Kidney (tissue), 13 donors: ENCODE measurements at regions not wholly inside any gene's neighbourhood (a gene's known extent, or its start where the extent isn't known, plus 50 kb on each side); places are given as distances from the start of the nearest gene placed in this dataset.

Experiments
- DNase-seq, 5 donors: peaks; one replicate each; pipeline ENCODE4 v3.0.0-alpha.2; 2013 to 2020
- FAIRE-seq: peaks from 2 replicates; lab custom pipeline; 2012; peaks lifted over from hg19 to GRCh38; lab: Jason Lieb, UNC
- H3K27ac ChIP-seq, 2 donors: one replicate each; pipeline ENCODE4 v1.7.0; 2013; ENCODE audit warnings: low read depth in 2 of 2, low read length in 2 of 2, inconsistent platforms in 1 of 2
- H3K27me3 ChIP-seq: one replicate; pipeline ENCODE4 v1.7.1; 2013; ENCODE audit warnings: low read length, inconsistent platforms; ENCODE audit not compliant: control insufficient read depth, insufficient read depth
- H3K36me3 ChIP-seq, 3 donors: one replicate each; pipeline versions ENCODE4 v1.7.0 to v1.7.1; 2013; ENCODE audit warnings: low read length in 3 of 3, control low read depth in 1 of 3, inconsistent platforms in 1 of 3; ENCODE audit not compliant: insufficient read depth in 3 of 3, control insufficient read depth in 2 of 3
- H3K4me1 ChIP-seq, 3 donors: one replicate each; pipeline versions ENCODE4 v1.7.0 to v1.7.1; 2013; ENCODE audit warnings: low read length in 3 of 3, inconsistent platforms in 1 of 3, low read depth in 1 of 3; ENCODE audit not compliant: control insufficient read depth in 2 of 3, insufficient read depth in 2 of 3
- H3K4me3 ChIP-seq, 3 donors: one replicate each; pipeline versions ENCODE4 v1.7.0 to v1.8.1; 2013; ENCODE audit warnings: low read length in 3 of 3, control low read depth in 1 of 3, inconsistent platforms in 1 of 3
- H3K9ac ChIP-seq, 3 donors: one replicate each; pipeline versions ENCODE4 v1.7.0 to v1.7.1; 2013; ENCODE audit warnings: low read length in 3 of 3, control low read depth in 1 of 3, inconsistent platforms in 1 of 3
- H3K9me3 ChIP-seq, 3 donors: one replicate each; pipeline versions ENCODE4 v1.7.0 to v1.7.1; 2013; ENCODE audit warnings: low read length in 3 of 3, control low read depth in 1 of 3, inconsistent platforms in 1 of 3; ENCODE audit not compliant: control insufficient read depth in 2 of 3, insufficient read depth in 1 of 3
- CTCF ChIP-seq: IDR thresholded peaks from 3 replicates; pipeline ENCODE4 v1.5.1; 2012; ENCODE audit warnings: mild to moderate bottlenecking, moderate library complexity, borderline replicate concordance; ENCODE audit not compliant: insufficient read depth; ENCODE audit errors: extremely low read depth
- intact Hi-C: fragments of 100-400 bp; cut with DNase I; formaldehyde crosslinking; loops from one replicate; pipeline ENCODE4 v1.11.1; 2022
- donor health status: control.
- donor health status: control.
- donor health status: control.
- donor health status: control.
- donor health status: control.
- donor health status: DM: yes; HTN: yes; CAD: no.
- donor health status: Normal renal cell carcinoma (clear cell type).

- H3K27me3 ChIP-seq, result no peaks in the 10 kb centered on the region
- H3K36me3 ChIP-seq, result no peaks in the 10 kb centered on the region
- FAIRE-seq (no peak), DNase-seq (no peak)
- no peaks in the 10 kb centered on the region for H3K9me3 ChIP-seq
- intact Hi-C loops, result no loop called here
- no peak overlapping the region for H3K4me3 ChIP-seq
- no peak overlapping the region for H3K27ac ChIP-seq
- TF ChIP-seq CTCF, result no peak
- H3K9ac ChIP-seq, result no peak overlapping the region
- no peaks in the 10 kb centered on the region for H3K4me1 ChIP-seq
These were observed 146.3 kb upstream of the VEPH1 start for GRCh38 chr3:157649511-157649910.

- no peak overlapping the region for H3K27ac ChIP-seq
- H3K36me3 ChIP-seq, result no peaks in the 10 kb centered on the region
- FAIRE-seq, result no peak
- no peaks in the 10 kb centered on the region for H3K27me3 ChIP-seq
- no peak overlapping the region for H3K9ac ChIP-seq
- H3K9me3 ChIP-seq, result no peaks in the 10 kb centered on the region
- no peaks in the 10 kb centered on the region for H3K4me1 ChIP-seq
- H3K4me3 ChIP-seq, result no peak overlapping the region
- no peak for DNase-seq
- no peak for TF ChIP-seq CTCF
- intact Hi-C loops, result no loop called here
These were observed 144.6 kb upstream of the VEPH1 start for GRCh38 chr3:157647820-157648219.

GRCh38 chr3:157639756-157640426 lies 136.7 kb upstream of the VEPH1 start:
- peaks cover 0 to 6% (median 0%) of the 10 kb centered on the region in 3 donors for H3K9me3 ChIP-seq
- no peak for FAIRE-seq
- intact Hi-C loops, result no loop called here
- no peaks in the 10 kb centered on the region for H3K27me3 ChIP-seq
- no peak overlapping the region for H3K4me3 ChIP-seq
- TF ChIP-seq CTCF, result no peak
- H3K9ac ChIP-seq, result no peak overlapping the region
- no peak for DNase-seq
- H3K4me1 ChIP-seq, result no peaks in the 10 kb centered on the region
- H3K36me3 ChIP-seq, result no peaks in the 10 kb centered on the region
- H3K27ac ChIP-seq, result no peak overlapping the region

GRCh38 chr3:157637866-157638265 lies 134.7 kb upstream of the VEPH1 start:
- Histone ChIP-seq H3K4me1 (no peaks in the 10 kb centered on the region), H3K27ac (no peak overlapping the region), H3K9ac (no peak overlapping the region), H3K36me3 (no peaks in the 10 kb centered on the region), H3K27me3 (no peaks in the 10 kb centered on the region), H3K9me3 (peaks cover 0 to 6% (median 0%) of the 10 kb centered on the region in 3 donors), H3K4me3 (no peak overlapping the region)
- FAIRE-seq (no peak), DNase-seq (no peak)
- no peak for TF ChIP-seq CTCF
- intact Hi-C loops, result no loop called here
